Kidney epithelial cell (primary cell): ENCODE measurements at regions not wholly inside any gene's neighbourhood (a gene's known extent, or its start where the extent isn't known, plus 50 kb on each side); places are given as distances from the start of the nearest gene placed in this dataset.

ENCODE experiments used
- DNase-seq: peaks from one replicate; pipeline ENCODE4 v3.0.0-alpha.2; 2010; ENCODE audit warnings: low read depth
- H3K27me3 ChIP-seq: 2 replicates; pipeline ENCODE4 v1.6.0; 2011; ENCODE audit warnings: low read length; ENCODE audit not compliant: control insufficient read depth, insufficient read depth
- H3K36me3 ChIP-seq: 2 replicates; pipeline ENCODE4 v1.5.1; 2011; ENCODE audit warnings: low read length; ENCODE audit not compliant: control insufficient read depth, insufficient read depth
- H3K4me3 ChIP-seq: 2 replicates; pipeline ENCODE4 v1.5.1; 2011; ENCODE audit warnings: low read depth, mild to moderate bottlenecking, control low read depth, low read length
- TF ChIP-seq, protein P1 (sequence below): IDR thresholded peaks from 2 replicates; pipeline ENCODE4 v1.5.1; 2011; ENCODE audit warnings: mild to moderate bottlenecking, moderate library complexity, low read length, control low read depth, inconsistent platforms; ENCODE audit not compliant: insufficient read depth, poor library complexity, severe bottlenecking

DNA sequence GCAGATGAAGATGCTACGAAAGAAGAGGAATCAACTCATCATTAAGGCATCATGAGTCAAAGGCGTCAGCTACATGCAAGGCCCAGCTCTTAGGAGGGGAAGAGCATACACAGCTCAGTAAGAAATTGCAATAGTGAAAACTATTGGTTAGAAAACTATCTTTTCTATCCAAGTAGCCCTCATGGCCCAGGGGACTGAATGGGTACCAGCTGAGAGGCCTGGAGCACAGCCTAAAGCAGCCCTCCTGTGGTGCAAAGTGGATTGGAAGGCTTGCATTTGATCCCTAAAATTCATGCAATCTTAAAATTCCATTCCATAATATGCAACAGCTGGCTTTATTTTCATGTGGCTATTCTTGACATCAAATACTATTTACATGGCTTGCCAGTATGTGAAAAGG lies 251.8 kb upstream of the USP24 start:
- H3K36me3 ChIP-seq = no peaks in the 10 kb centered on the region
- H3K27me3 ChIP-seq = no peaks in the 10 kb centered on the region
- TF ChIP-seq, protein P1, sequence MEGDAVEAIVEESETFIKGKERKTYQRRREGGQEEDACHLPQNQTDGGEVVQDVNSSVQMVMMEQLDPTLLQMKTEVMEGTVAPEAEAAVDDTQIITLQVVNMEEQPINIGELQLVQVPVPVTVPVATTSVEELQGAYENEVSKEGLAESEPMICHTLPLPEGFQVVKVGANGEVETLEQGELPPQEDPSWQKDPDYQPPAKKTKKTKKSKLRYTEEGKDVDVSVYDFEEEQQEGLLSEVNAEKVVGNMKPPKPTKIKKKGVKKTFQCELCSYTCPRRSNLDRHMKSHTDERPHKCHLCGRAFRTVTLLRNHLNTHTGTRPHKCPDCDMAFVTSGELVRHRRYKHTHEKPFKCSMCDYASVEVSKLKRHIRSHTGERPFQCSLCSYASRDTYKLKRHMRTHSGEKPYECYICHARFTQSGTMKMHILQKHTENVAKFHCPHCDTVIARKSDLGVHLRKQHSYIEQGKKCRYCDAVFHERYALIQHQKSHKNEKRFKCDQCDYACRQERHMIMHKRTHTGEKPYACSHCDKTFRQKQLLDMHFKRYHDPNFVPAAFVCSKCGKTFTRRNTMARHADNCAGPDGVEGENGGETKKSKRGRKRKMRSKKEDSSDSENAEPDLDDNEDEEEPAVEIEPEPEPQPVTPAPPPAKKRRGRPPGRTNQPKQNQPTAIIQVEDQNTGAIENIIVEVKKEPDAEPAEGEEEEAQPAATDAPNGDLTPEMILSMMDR = no peak

DNA sequence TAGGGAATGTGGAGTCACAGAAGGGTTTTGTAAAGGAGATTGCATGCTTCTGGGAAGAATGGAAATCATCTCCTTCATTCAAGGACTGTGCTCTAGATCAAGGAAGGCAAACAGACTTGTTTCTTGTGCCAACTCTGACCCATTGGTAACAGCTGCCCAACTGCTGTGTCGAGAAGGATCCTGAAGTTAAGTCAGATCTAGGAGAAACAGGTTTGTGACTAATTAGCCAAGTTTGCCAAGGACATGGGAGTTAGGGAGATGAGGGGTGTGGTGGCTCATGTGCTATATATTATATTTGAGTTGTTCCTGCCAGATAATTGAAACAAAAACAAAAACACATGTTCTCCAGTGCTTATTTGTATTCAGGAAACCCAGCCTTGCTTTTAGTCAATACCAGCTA lies 251.2 kb upstream of the USP24 start:
- no peak for DNase-seq
- Histone ChIP-seq H3K27me3 (no peaks in the 10 kb centered on the region), H3K36me3 (no peaks in the 10 kb centered on the region), H3K4me3 (no peak overlapping the region)
- TF ChIP-seq, protein P1 = no peak

More for the DNA sequence above, 251.8 kb upstream of the USP24 start:
- H3K4me3 ChIP-seq = no peak overlapping the region
- no peak for DNase-seq

DNA sequence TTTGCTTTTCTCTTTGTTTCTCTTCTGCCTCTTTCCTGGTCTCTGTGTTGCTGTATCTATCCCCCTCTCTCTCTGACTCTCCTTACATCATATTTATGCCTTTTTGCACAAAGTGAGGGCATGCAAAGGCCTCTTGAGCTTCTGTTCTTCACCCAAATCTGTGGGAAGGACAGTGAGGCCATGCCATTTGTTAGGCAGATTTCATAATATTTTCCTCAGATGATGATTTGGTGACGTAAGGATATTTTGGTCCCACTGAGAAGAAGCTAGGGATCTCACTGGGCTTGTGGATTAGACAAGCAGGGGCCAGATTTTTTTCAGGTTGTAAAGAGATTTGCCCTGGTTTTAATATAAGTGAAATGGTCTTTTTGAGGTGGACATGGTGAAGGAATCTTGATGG lies 249.4 kb upstream of the USP24 start:
- Histone ChIP-seq H3K4me3 (no peak overlapping the region), H3K27me3 (no peaks in the 10 kb centered on the region), H3K36me3 (no peaks in the 10 kb centered on the region)
- no peak for DNase-seq
- TF ChIP-seq, protein P1 = no peak

GRCh38 chr1:55463814-55464475 lies 248.8 kb upstream of the USP24 start:
- Histone ChIP-seq H3K27me3 (no peaks in the 10 kb centered on the region), H3K4me3 (no peak overlapping the region), H3K36me3 (no peaks in the 10 kb centered on the region)
- TF ChIP-seq, protein P1 = no peak
- DNase-seq = no peak

GRCh38 chr1:55457874-55458273 lies 242.7 kb upstream of the USP24 start:
- no peak overlapping the region for H3K4me3 ChIP-seq
- no peak for DNase-seq
- H3K27me3 ChIP-seq = no peaks in the 10 kb centered on the region
- TF ChIP-seq, protein P1 = no peak
- no peaks in the 10 kb centered on the region for H3K36me3 ChIP-seq

DNA sequence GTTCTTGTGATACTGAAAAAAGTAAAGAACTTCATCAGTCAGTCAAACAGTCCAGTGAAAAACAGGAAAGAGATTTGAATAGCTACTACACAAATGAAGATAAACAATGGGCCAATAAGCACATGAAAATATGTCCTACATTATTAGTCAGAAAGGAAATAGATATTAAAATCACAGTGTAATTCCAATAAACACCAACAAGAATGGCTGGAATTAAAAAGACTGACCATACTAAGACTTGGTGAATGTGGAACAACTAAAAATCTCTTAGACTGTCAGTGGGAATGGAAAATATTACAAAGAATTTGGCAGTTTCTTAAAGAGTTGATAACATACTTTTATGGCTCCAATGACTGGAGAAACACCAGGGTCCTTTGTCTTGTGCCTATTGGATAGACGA lies 241.8 kb upstream of the USP24 start:
- no peak for DNase-seq
- H3K36me3 ChIP-seq = no peaks in the 10 kb centered on the region
- H3K27me3 ChIP-seq = no peaks in the 10 kb centered on the region
- TF ChIP-seq, protein P1 = no peak
- H3K4me3 ChIP-seq = no peak overlapping the region
